ENCODE measurements at regions not wholly inside any gene's neighbourhood (a gene's known extent, or its start where the extent isn't known, plus 50 kb on each side); places are given as distances from the start of the nearest gene placed in this dataset.

GRCh38 chr1:218985424-218985984 lies 188.2 kb upstream of the LYPLAL1 start:
- Histone ChIP-seq H2AFZ (ENCODE audit: low read length) (no peak overlapping the region), H3K4me2 (ENCODE audit: low read length) (no peak overlapping the region), H3K79me2 (ENCODE audit: insufficient read depth, low read depth, low read length) (no peaks in the 10 kb centered on the region), H3K9me3 (ENCODE audit: low read length) (no peaks in the 10 kb centered on the region), H3K4me3 (ENCODE audit: low read depth, low read length, poor library complexity, severe bottlenecking) (no peak overlapping the region), H3K9me2 (ENCODE audit: insufficient read depth, low read length) (no peaks in the 10 kb centered on the region), H3K27ac (ENCODE audit: low read depth, low read length, poor library complexity, severe bottlenecking) (no peak overlapping the region), H3K36me3 (ENCODE audit: insufficient read depth, low read length) (no peaks in the 10 kb centered on the region), H4K20me1 (ENCODE audit: insufficient read depth, low read length) (no peaks in the 10 kb centered on the region), H3K4me1 (ENCODE audit: insufficient read depth, low read length, poor library complexity, severe bottlenecking) (no peaks in the 10 kb centered on the region)
- POLR2A ChIA-PET: no interaction called here
- CTCF ChIA-PET (ENCODE audit: unreplicated experiment): no interaction called here
- no peak for TF ChIP-seq CTCF (conservative IDR thresholded peaks at IDR 0.05; ENCODE audit: low read length)
- no peak for TF ChIP-seq EZH2phosphoT487 (IDR thresholded peaks at IDR 0.05; ENCODE audit: borderline replicate concordance, low read depth, low read length)
- DNase-seq (ENCODE audit: low spot score): no peak
- intact Hi-C loops (cut with micrococcal nuclease; ENCODE audit: unreplicated experiment): no loop called here
- no TSS peak for BruUV-seq (replicated peaks)

- H3K4me2 ChIP-seq (ENCODE audit: low read length): no peak overlapping the region
- CTCF ChIA-PET (ENCODE audit: unreplicated experiment): no interaction called here
- H4K20me1 ChIP-seq (ENCODE audit: insufficient read depth, low read length): no peaks in the 10 kb centered on the region
- intact Hi-C loops (cut with micrococcal nuclease; ENCODE audit: unreplicated experiment): no loop called here
- no peak for DNase-seq (ENCODE audit: low spot score)
- H3K4me3 ChIP-seq (ENCODE audit: low read depth, low read length, poor library complexity, severe bottlenecking): no peak overlapping the region
- no peaks in the 10 kb centered on the region for H3K4me1 ChIP-seq (ENCODE audit: insufficient read depth, low read length, poor library complexity, severe bottlenecking)
- no peak overlapping the region for H2AFZ ChIP-seq (ENCODE audit: low read length)
- no peak overlapping the region for H3K27ac ChIP-seq (ENCODE audit: low read depth, low read length, poor library complexity, severe bottlenecking)
- no TSS peak for BruUV-seq (replicated peaks)
- H3K9me2 ChIP-seq (ENCODE audit: insufficient read depth, low read length): no peaks in the 10 kb centered on the region
- H3K79me2 ChIP-seq (ENCODE audit: insufficient read depth, low read depth, low read length): no peaks in the 10 kb centered on the region
- H3K36me3 ChIP-seq (ENCODE audit: insufficient read depth, low read length): no peaks in the 10 kb centered on the region
- no peak for TF ChIP-seq EZH2phosphoT487 (IDR thresholded peaks at IDR 0.05; ENCODE audit: borderline replicate concordance, low read depth, low read length)
- no peak for TF ChIP-seq CTCF (conservative IDR thresholded peaks at IDR 0.05; ENCODE audit: low read length)
- POLR2A ChIA-PET: interaction anchor here (0.7 kb wide), 2 partner anchors 21 to 80 kb away, joined by 3 to 5 read pairs; no protein-coding TSS in a partner anchor
- H3K9me3 ChIP-seq (ENCODE audit: low read length): no peaks in the 10 kb centered on the region
Observed at GRCh38 chr1:218986816-218987215, 186.9 kb upstream of the LYPLAL1 start.

- TF ChIP-seq EZH2phosphoT487 (IDR thresholded peaks at IDR 0.05; ENCODE audit: borderline replicate concordance, low read depth, low read length) (no peak), CTCF (conservative IDR thresholded peaks at IDR 0.05; ENCODE audit: low read length) (no peak)
- H3K79me2 ChIP-seq (ENCODE audit: insufficient read depth, low read depth, low read length): no peaks in the 10 kb centered on the region
- no peaks in the 10 kb centered on the region for H3K9me3 ChIP-seq (ENCODE audit: low read length)
- no peak overlapping the region for H3K4me3 ChIP-seq (ENCODE audit: low read depth, low read length, poor library complexity, severe bottlenecking)
- no peak for DNase-seq (ENCODE audit: low spot score)
- H3K4me1 ChIP-seq (ENCODE audit: insufficient read depth, low read length, poor library complexity, severe bottlenecking): no peaks in the 10 kb centered on the region
- CTCF ChIA-PET (ENCODE audit: unreplicated experiment): no interaction called here
- no peaks in the 10 kb centered on the region for H4K20me1 ChIP-seq (ENCODE audit: insufficient read depth, low read length)
- intact Hi-C loops (cut with micrococcal nuclease; ENCODE audit: unreplicated experiment): no loop called here
- no peaks in the 10 kb centered on the region for H3K9me2 ChIP-seq (ENCODE audit: insufficient read depth, low read length)
- H3K27ac ChIP-seq (ENCODE audit: low read depth, low read length, poor library complexity, severe bottlenecking): no peak overlapping the region
- POLR2A ChIA-PET: interaction anchor here (1.1 kb wide), 1 partner anchor 20 kb away, joined by 3 read pairs; no protein-coding TSS in a partner anchor
- H3K36me3 ChIP-seq (ENCODE audit: insufficient read depth, low read length): no peaks in the 10 kb centered on the region
- H2AFZ ChIP-seq (ENCODE audit: low read length): no peak overlapping the region
- BruUV-seq (replicated peaks): no TSS peak
- no peak overlapping the region for H3K4me2 ChIP-seq (ENCODE audit: low read length)
Observed at GRCh38 chr1:218990019-218990418, 183.7 kb upstream of the LYPLAL1 start.

Data from OCI-LY7 (cell line).